ENCODE measurements at regions not wholly inside any gene's neighbourhood (a gene's known extent, or its start where the extent isn't known, plus 50 kb on each side); places are given as distances from the start of the nearest gene placed in this dataset.

GRCh38 chr16:27712251-27712711 is 162.3 kb downstream of the KATNIP start:
- TF ChIP-seq CTCF (IDR thresholded peaks at IDR 0.05) (no peak), EP300 (IDR thresholded peaks at IDR 0.05) (no peak), POLR2AphosphoS5 (IDR thresholded peaks at IDR 0.05) (no peak)

All from esophagus muscularis mucosa (tissue), 4 donors.